DMS79 treated with DMSO at 0.1 percent for 48 hours (cell line): ENCODE measurements at regions not wholly inside any gene's neighbourhood (a gene's known extent, or its start where the extent isn't known, plus 50 kb on each side); places are given as distances from the start of the nearest gene placed in this dataset.
A peak's percentile ranks its signal among the peaks of the same experiment; 100 is the strongest.

Experiments
- DNase-seq: peaks from one replicate; lab custom pipeline; 2025; lab: John Stamatoyannopoulos, UW

- no peak for DNase-seq
Observed at GRCh38 chr4:180814875-180815417, 1428.3 kb upstream of the TENM3 start.

GRCh38 chr4:180817529-180817928 lies 1425.7 kb upstream of the TENM3 start:
- no peak for DNase-seq

- no peak for DNase-seq
Observed at GRCh38 chr4:180823108-180823507, 1420.1 kb upstream of the TENM3 start.

DNA sequence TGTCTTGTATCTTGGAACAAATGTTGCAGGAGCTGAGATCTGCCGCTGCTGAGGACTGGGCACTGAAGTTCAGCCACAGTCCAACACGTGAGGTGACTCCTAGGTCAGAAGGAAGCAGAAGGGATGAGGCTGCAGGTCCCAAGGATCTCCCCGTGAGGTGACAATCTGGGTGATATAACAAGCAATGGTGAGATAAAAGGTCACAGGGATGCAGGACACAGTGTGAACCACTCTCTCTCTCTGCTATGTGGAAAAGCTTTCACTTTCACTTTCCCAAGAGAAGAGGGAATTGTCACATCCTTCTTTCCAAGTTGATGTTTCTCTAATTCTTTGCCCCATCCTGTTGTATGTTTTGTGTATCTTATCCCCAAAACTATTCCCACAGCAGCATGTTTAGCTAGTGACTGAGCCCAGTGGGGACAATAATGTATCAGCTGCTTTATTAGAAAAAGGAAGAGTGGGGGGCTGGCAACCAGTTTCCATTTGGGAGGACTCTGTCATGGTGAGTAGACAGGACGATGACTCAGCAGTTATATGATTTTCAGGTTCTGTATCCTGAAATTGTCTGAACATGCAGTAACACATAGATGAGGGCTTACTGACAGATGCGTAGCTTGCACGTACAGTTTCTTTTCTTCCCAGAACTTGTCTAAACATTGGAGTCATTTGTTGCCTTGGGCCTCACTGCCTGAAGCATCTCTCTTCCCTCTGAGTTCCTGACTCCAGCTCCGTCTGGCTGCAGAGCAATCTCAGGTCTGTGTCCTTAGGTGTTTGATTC lies 1415.8 kb upstream of the TENM3 start:
- peak; percentile 8 for DNase-seq

- DNase-seq: peak; percentile 65
Observed at GRCh38 chr4:180828455-180829018, 1414.7 kb upstream of the TENM3 start.

GRCh38 chr4:180832073-180832472 lies 1411.1 kb upstream of the TENM3 start:
- DNase-seq: no peak

DNA sequence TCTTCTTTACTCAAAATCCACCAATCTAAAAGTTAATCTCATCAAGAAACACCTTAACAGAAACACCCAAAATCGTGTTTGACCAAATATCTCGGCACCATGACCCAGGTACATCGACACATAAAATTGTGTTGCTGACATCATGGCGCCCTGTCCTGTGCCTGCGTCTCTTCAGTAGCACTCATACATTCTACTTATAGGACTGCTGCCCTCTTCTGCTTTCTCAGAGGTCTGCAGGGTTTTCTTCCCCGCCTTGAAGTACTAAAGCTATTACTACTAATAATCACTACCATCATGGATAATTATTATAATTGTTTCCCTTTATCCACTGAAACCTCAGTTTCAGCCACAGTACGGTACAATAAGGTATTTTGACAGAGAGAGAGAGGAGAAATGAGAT lies 1403.1 kb upstream of the TENM3 start:
- no peak for DNase-seq

- peak; percentile 14 for DNase-seq
Observed at GRCh38 chr4:180850318-180850940, 1392.8 kb upstream of the TENM3 start.

- DNase-seq: no peak
Observed at GRCh38 chr4:180852738-180853137, 1390.5 kb upstream of the TENM3 start.

DNA sequence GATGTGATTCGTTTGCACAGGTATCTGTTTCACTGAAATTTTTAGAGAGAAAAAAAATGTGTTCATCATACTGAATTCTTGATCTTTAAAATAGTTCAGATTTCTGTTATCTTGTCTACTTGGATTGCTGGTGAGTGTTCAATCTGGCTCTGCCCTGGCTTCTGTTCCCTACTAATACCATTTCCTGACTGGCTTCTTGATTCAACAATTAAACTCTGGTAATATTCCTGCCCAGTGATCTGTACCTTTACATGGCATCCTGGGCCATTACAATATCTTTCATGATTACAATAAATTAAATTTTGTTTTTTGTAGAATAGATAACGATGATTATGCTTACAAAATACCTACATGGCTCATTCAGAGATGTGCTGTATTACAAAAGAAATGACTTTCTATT lies 1388.0 kb upstream of the TENM3 start:
- DNase-seq: no peak

- DNase-seq: no peak
Observed at GRCh38 chr4:180860089-180860720, 1383.0 kb upstream of the TENM3 start.

GRCh38 chr4:180861651-180862050 lies 1381.6 kb upstream of the TENM3 start:
- no peak for DNase-seq

DNA sequence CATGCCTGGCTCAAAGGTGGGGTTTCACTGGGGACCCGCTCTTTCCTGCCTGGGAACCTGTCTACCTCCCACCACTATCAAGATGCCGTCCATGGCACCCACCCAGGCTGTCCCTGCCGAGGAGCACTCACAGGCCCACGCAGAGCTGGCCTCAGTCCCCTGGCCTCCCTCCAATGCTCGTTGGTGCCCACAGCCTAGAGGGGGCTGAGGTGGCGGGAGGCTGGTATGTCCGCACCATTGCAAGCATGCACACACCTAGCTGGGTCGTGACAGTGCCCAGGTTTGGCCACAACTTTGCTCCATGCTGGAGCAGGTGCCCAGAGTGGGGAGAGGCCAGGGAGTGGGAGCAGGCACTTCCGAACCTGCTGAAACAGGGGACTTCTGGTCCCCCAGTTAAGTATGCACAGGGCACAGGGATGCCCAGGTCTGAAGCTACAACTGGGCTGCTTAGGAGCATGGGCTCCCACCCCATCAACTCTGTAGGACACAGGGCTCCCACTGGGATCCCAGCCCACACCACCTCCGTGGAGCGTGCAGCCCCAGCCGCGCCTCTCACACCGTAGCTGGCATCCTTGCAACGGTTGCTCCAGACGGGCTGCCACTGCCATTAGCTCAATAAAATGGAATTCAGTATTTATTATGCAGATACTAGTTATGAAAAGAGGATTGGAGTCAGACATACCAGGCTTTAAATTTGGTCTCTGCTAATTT lies 1376.1 kb upstream of the TENM3 start:
- DNase-seq: no peak

GRCh38 chr4:180870623-180871022 lies 1372.6 kb upstream of the TENM3 start:
- no peak for DNase-seq

- no peak for DNase-seq
Observed at GRCh38 chr4:180898305-180898704, 1344.9 kb upstream of the TENM3 start.

DNA sequence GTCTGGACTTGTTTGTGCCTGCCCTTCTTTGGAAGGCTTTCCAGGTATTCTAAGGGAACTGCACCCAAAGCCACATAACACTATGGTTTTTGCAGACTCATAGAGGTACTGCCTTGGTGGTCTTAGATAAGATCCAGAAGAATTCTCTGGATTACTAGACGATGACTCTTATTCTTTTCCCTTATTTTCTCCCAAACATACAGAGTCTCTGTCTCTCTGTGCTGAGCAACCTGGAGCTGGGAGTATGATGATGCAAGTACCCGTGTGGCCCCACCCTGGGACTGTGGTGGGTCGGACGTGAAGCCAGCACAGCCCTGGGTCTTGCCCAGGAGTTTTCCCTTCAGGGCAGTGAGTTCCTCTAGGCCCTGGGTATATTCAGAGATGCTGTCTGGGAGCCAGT lies 1342.4 kb upstream of the TENM3 start:
- DNase-seq: no peak

- DNase-seq: no peak
Observed at GRCh38 chr4:180909279-180909678, 1333.9 kb upstream of the TENM3 start.

- no peak for DNase-seq
Observed at GRCh38 chr4:180913750-180914149, 1329.5 kb upstream of the TENM3 start.

DNA sequence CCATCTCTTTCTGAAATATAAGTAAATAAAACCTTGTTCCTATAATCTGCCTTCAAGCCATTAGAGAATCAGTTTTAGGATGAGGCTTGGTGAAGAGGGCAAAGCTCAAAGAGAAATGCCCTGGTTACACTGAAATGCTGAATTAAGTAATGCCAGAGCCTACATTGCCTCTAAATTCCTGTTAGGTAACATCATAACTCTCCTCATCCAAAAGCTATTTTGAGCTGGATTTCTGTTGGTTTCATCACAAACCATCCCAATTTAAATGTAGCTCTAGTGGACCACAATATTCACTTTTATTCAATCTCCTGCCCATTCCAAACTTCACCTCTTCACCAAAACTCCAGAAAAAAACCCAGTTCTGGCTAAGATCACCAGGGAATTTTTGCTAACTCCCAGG lies 1319.7 kb upstream of the TENM3 start:
- no peak for DNase-seq

- DNase-seq: no peak
Observed at GRCh38 chr4:180925805-180926204, 1317.4 kb upstream of the TENM3 start.

DNA sequence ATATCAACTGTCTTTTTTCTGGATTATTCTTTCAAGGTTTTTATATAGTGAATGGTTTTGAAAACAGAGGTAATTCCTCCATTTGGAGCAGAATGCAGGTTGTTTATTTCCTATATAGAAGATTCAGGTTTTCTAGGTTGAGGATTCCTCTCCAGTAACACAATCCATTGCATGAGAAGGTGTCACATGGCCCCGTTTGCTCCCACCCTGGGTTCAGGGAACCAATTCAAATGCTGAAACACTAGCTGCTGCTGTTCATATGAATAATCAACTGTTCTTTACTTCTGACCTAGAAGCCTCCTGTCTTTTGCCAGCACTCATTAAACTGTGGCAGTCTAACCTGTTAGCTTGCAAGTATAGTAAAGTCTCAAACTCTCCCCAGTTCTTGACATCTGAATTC lies 1316.9 kb upstream of the TENM3 start:
- no peak for DNase-seq

GRCh38 chr4:180932370-180933001 lies 1310.7 kb upstream of the TENM3 start:
- no peak for DNase-seq
